ENCODE measurements at regions not wholly inside any gene's neighbourhood (a gene's known extent, or its start where the extent isn't known, plus 50 kb on each side); places are given as distances from the start of the nearest gene placed in this dataset.

GRCh38 chr3:31054032-31054431 lies 159.6 kb upstream of the GADL1 start (continued):
- TF ChIP-seq MAZ (IDR thresholded peaks at IDR 0.05; ENCODE audit: borderline replicate concordance, low read depth, low read length) (no peak), HEYL (CRISPR knock-in tag; IDR thresholded peaks at IDR 0.05) (no peak)

DNA sequence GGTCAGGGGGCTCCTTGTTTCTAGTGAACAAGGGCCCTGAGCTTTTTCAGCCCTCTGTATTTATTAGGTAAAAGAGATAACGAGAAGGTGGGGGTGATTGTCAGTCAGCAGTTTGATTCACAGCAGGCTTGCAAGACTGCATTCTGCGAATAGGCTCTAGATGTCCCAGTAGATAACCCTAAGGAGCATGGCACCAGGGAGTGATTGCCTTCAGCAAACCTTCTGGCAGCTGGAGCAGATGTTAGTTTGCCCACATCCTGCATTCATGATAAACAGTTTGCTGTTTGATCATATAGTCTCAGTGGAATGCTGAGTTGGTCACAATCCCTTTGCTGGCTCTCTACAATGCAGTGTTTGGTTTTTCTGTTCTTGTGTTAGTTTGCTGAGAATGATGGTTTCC lies 161.3 kb upstream of the GADL1 start:
- 44% methylated on average over 2 of the region's 2 CpGs for WGBS (ENCODE audit: missing lambda C conversion rate)
- H3K4me3 ChIP-seq: no peak overlapping the region
- CTCF ChIA-PET: no interaction called here
- TF ChIP-seq JUNB (IDR thresholded peaks at IDR 0.05) (no peak), JUN (IDR thresholded peaks at IDR 0.05) (no peak), ZFP36 (IDR thresholded peaks at IDR 0.05; ENCODE audit: borderline replicate concordance, partially characterized antibody) (no peak), GATA3 (IDR thresholded peaks at IDR 0.05; ENCODE audit: borderline replicate concordance) (no peak), MAX (IDR thresholded peaks at IDR 0.05) (no peak), HOXB5 (CRISPR knock-in tag; IDR thresholded peaks at IDR 0.05) (no peak), KDM5A (IDR thresholded peaks at IDR 0.05) (no peak), ZC3H11A (IDR thresholded peaks at IDR 0.05) (no peak), RCOR1 (IDR thresholded peaks at IDR 0.05; ENCODE audit: low read depth, low read length) (no peak)
- H3K27ac ChIP-seq: no peak overlapping the region
- POLR2A ChIA-PET: no interaction called here
- ATAC-seq: no peak
- no peak for FAIRE-seq
- no peaks in the 10 kb centered on the region for H3K4me1 ChIP-seq
- H3K9me3 ChIP-seq: peaks cover 10% of the 10 kb centered on the region; the same call in 2 of the 3 replicates
- DNase-seq (ENCODE audit: low read depth in 1 of 2, low spot score in 1 of 2): no peak
- H3K4me2 ChIP-seq: no peak overlapping the region

DNA sequence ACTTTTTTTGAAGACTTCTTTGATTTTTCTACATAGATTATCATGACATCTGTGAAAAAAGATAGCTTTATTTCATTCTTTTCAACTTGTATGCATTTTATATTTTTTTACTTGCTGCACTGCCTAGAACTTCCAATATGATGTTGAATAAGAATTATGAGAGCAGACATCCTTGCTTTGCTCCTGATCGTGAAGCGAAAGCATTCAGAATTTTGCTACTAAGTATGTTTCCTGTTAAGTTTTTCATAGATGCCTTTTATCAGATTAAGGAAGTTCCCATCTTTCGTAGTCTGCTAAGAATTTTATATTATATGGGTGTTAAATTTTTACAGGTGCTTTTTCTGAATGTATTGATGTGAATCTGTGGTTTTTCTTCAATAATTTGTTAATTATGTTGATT lies 163.4 kb upstream of the GADL1 start:
- Histone ChIP-seq H3K27ac (no peak overlapping the region), H3K9me3 (peaks cover 10% of the 10 kb centered on the region; the same call in 2 of the 3 replicates), H3K4me2 (no peak overlapping the region), H3K4me1 (no peaks in the 10 kb centered on the region), H3K4me3 (no peak overlapping the region)
- DNase-seq (ENCODE audit: low read depth in 1 of 2, low spot score in 1 of 2): no peak
- POLR2A ChIA-PET: no interaction called here
- ATAC-seq: no peak
- 65% methylated on average over 3 of the region's 3 CpGs for WGBS (ENCODE audit: missing lambda C conversion rate)
- no peak for FAIRE-seq
- CTCF ChIA-PET: interaction anchor here (1.2 kb wide), 1 partner anchor 124 kb away, joined by 3 read pairs; no protein-coding TSS in a partner anchor
- no peak for TF ChIP-seq PHF8 (IDR thresholded peaks at IDR 0.05; ENCODE audit: borderline replicate concordance, low read depth)
- TF ChIP-seq ZFP36 (IDR thresholded peaks at IDR 0.05; ENCODE audit: borderline replicate concordance, partially characterized antibody): no peak
- TF ChIP-seq JUN (IDR thresholded peaks at IDR 0.05): no peak
- TF ChIP-seq MAX (IDR thresholded peaks at IDR 0.05): no peak
- no peak for TF ChIP-seq POLR2AphosphoS2 (conservative IDR thresholded peaks at IDR 0.05; ENCODE audit: low read length)
- TF ChIP-seq HOXB5 (CRISPR knock-in tag; IDR thresholded peaks at IDR 0.05): no peak
- no peak for TF ChIP-seq EP300 (IDR thresholded peaks at IDR 0.05)
- TF ChIP-seq CHD2 (IDR thresholded peaks at IDR 0.05; ENCODE audit: low read length, partially characterized antibody): no peak
- TF ChIP-seq ZNF302 (CRISPR knock-in tag; IDR thresholded peaks at IDR 0.05): no peak
- no peak for TF ChIP-seq ZSCAN20 (CRISPR knock-in tag; IDR thresholded peaks at IDR 0.05)
- TF ChIP-seq CBX2 (IDR thresholded peaks at IDR 0.05; ENCODE audit: borderline replicate concordance, low read depth): no peak
- TF ChIP-seq KDM5A (IDR thresholded peaks at IDR 0.05): no peak
- TF ChIP-seq MYC (IDR thresholded peaks at IDR 0.05; ENCODE audit: borderline replicate concordance, low read length): no peak

- H3K4me1 ChIP-seq: no peaks in the 10 kb centered on the region
- DNase-seq (ENCODE audit: low read depth in 1 of 2, low spot score in 1 of 2) (no peak), FAIRE-seq (no peak), ATAC-seq (no peak)
- peaks cover 1% of the 10 kb centered on the region; the same call in 2 of the 3 replicates for H3K9me3 ChIP-seq
- POLR2A ChIA-PET: no interaction called here
- no peak overlapping the region for H3K27ac ChIP-seq
- no peak overlapping the region for H3K4me3 ChIP-seq
- TF ChIP-seq NR3C1 (IDR thresholded peaks at IDR 0.05) (no peak), BHLHE40 (IDR thresholded peaks at IDR 0.05; ENCODE audit: low read depth, low read length) (no peak), E2F6 (IDR thresholded peaks at IDR 0.05; ENCODE audit: borderline replicate concordance, low read depth) (no peak), ZFP36 (IDR thresholded peaks at IDR 0.05; ENCODE audit: borderline replicate concordance, partially characterized antibody) (no peak), EP300 (IDR thresholded peaks at IDR 0.05) (no peak), PBX3 (IDR thresholded peaks at IDR 0.05) (no peak), JUN (IDR thresholded peaks at IDR 0.05) (no peak), ZNF302 (CRISPR knock-in tag; IDR thresholded peaks at IDR 0.05) (no peak), HDAC2 (IDR thresholded peaks at IDR 0.05) (no peak)
- CTCF ChIA-PET: no interaction called here
- H3K4me2 ChIP-seq: no peak overlapping the region
Measured at GRCh38 chr3:31064021-31064420, 169.6 kb upstream of the GADL1 start.

Data from A549 (cell line).